ENCODE measurements at regions not wholly inside any gene's neighbourhood (a gene's known extent, or its start where the extent isn't known, plus 50 kb on each side); places are given as distances from the start of the nearest gene placed in this dataset.

- DNase-seq, result no peak
Measured at GRCh38 chr4:180642732-180643131, 1600.5 kb upstream of the TENM3 start.

- no peak for DNase-seq
Measured at GRCh38 chr4:180650273-180650672, 1592.9 kb upstream of the TENM3 start.

GRCh38 chr4:180652533-180652932 lies 1590.7 kb upstream of the TENM3 start:
- no peak for DNase-seq

GRCh38 chr4:180655886-180656285 lies 1587.3 kb upstream of the TENM3 start:
- DNase-seq, result no peak

GRCh38 chr4:180657881-180658280 lies 1585.3 kb upstream of the TENM3 start:
- DNase-seq, result no peak

- DNase-seq, result no peak
Measured at GRCh38 chr4:180664766-180665368, 1578.3 kb upstream of the TENM3 start.

- no peak for DNase-seq
Measured at GRCh38 chr4:180665481-180665880, 1577.7 kb upstream of the TENM3 start.

GRCh38 chr4:180665994-180666824 lies 1577.0 kb upstream of the TENM3 start:
- DNase-seq, result no peak

- no peak for DNase-seq
Measured at GRCh38 chr4:180668732-180669131, 1574.5 kb upstream of the TENM3 start.

GRCh38 chr4:180669680-180670079 lies 1573.5 kb upstream of the TENM3 start:
- no peak for DNase-seq

GRCh38 chr4:180674619-180675358 lies 1568.4 kb upstream of the TENM3 start:
- DNase-seq, result no peak

- no peak for DNase-seq
Measured at GRCh38 chr4:180675359-180675650, 1567.9 kb upstream of the TENM3 start.

GRCh38 chr4:180680305-180680704 lies 1562.9 kb upstream of the TENM3 start:
- DNase-seq, result no peak

GRCh38 chr4:180682776-180683175 lies 1560.4 kb upstream of the TENM3 start:
- no peak for DNase-seq

- no peak for DNase-seq
Measured at GRCh38 chr4:180683186-180683585, 1560.0 kb upstream of the TENM3 start.

GRCh38 chr4:180688480-180688879 lies 1554.7 kb upstream of the TENM3 start:
- no peak for DNase-seq

- no peak for DNase-seq
Measured at GRCh38 chr4:180694875-180695274, 1548.3 kb upstream of the TENM3 start.

- no peak for DNase-seq
Measured at GRCh38 chr4:180695851-180696250, 1547.4 kb upstream of the TENM3 start.

GRCh38 chr4:180696460-180697092 lies 1546.6 kb upstream of the TENM3 start:
- no peak for DNase-seq

GRCh38 chr4:180698550-180699195 lies 1544.5 kb upstream of the TENM3 start:
- no peak for DNase-seq

GRCh38 chr4:180706766-180707165 lies 1536.4 kb upstream of the TENM3 start:
- no peak for DNase-seq

GRCh38 chr4:180710628-180711337 lies 1532.4 kb upstream of the TENM3 start:
- no peak for DNase-seq

Measured in DMS 273 treated with DMSO at 0.1 percent for 48 hours (cell line).